ENCODE measurements at regions not wholly inside any gene's neighbourhood (a gene's known extent, or its start where the extent isn't known, plus 50 kb on each side); places are given as distances from the start of the nearest gene placed in this dataset.

DNA sequence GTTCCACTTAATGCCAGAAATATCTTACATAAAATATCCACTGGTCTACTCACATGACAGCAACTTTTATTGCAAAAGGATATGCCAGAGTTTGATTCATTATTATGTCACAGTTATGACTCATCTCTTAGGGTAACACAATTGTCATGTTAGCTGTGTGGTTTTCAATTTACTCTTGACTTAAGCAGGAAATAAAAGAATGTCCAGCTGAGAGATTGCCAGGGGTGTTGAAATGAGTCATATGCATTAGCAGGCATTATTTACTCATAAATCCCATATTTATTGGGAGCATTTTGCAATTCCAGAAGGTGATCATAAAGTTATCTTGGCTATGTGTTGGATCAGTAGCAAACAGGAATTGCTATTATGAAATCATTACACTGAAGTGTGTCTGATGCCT is 1164.6 kb upstream of the CDH18 start:
- dilution Hi-C loops (cut with MboI; ENCODE audit: extremely low pct_ligation_motif_present, low sequenced_read_pairs) (no loop called here), intact Hi-C loops (cut with micrococcal nuclease) (loop anchor here (2.0 kb wide), 1 partner anchor 84 kb away; no protein-coding TSS in a partner anchor)
- BruUV-seq (replicated peaks): no TSS peak
- no peaks in the 10 kb centered on the region for H4K20me1 ChIP-seq (replicated peaks; ENCODE audit: control insufficient read depth, extremely low read depth, insufficient read depth, low read length)
- no peak overlapping the region for H3K9ac ChIP-seq (replicated peaks; ENCODE audit: extremely low read depth, insufficient read depth, low read length)
- peak overlapping the region; percentile 57 for H3K4me2 ChIP-seq (ENCODE audit: insufficient read depth, low read length)
- no peak overlapping the region for H2AFZ ChIP-seq (ENCODE audit: low read depth, low read length)
- CTCF ChIA-PET: no interaction called here
- H3K27me3 ChIP-seq (ENCODE audit: control insufficient read depth in 2 of 2, insufficient read depth in 2 of 2, low read length in 2 of 2): no peaks in the 10 kb centered on the region
- peak overlapping the region; percentile 80 for H3K27ac ChIP-seq (ENCODE audit: insufficient read depth, low read depth, low read length)
- H3K9me1 ChIP-seq (replicated peaks; ENCODE audit: control insufficient read depth, extremely low read depth, insufficient read depth, low read length): no peaks in the 10 kb centered on the region
- H3K4me3 ChIP-seq (replicated peaks in 1 of 3; ENCODE audit: insufficient read depth in 1 of 3, low read depth in 1 of 3, low read length in 3 of 3): no peak overlapping the region
- POLR2A ChIA-PET: no interaction called here
- FAIRE-seq (peak; percentile 92), DNase-seq (ENCODE audit: low read depth, low spot score) (peak; percentile 97)
- H3K9me3 ChIP-seq (replicated peaks; ENCODE audit: control insufficient read depth, insufficient read depth, low read length): no peaks in the 10 kb centered on the region
- no peaks in the 10 kb centered on the region for H3K79me2 ChIP-seq (ENCODE audit: control insufficient read depth, insufficient read depth, low read length)
- TF ChIP-seq JUN (IDR thresholded peaks at IDR 0.05; ENCODE audit: borderline replicate concordance, insufficient read depth, insufficient read length, low read depth) (peak; percentile 100), POLR2A (IDR thresholded peaks at IDR 0.05; ENCODE audit: low read depth, low read length) (no peak), POLR2AphosphoS5 (IDR thresholded peaks at IDR 0.05; ENCODE audit: insufficient read depth, low read depth, low read length) (peak; percentile 43), CTCF (IDR thresholded peaks at IDR 0.05; ENCODE audit: extremely low read depth in 1 of 2, insufficient read depth in 1 of 2, low read depth in 1 of 2, low read length in 2 of 2) (no peak), FOS (IDR thresholded peaks at IDR 0.05; ENCODE audit: borderline replicate concordance, insufficient read depth, low read length) (peak; percentile 100), GATA2 (IDR thresholded peaks at IDR 0.05; ENCODE audit: insufficient read depth, insufficient read length, low read depth, low read length) (peak; percentile 42)
- no peaks in the 10 kb centered on the region for H3K36me3 ChIP-seq (ENCODE audit: control insufficient read depth in 2 of 2, extremely low read depth in 1 of 2, insufficient read depth in 2 of 2, low read length in 2 of 2)
- peaks cover 16% of the 10 kb centered on the region for H3K4me1 ChIP-seq (ENCODE audit: control insufficient read depth, extremely low read depth, insufficient read depth, low read length)

DNA sequence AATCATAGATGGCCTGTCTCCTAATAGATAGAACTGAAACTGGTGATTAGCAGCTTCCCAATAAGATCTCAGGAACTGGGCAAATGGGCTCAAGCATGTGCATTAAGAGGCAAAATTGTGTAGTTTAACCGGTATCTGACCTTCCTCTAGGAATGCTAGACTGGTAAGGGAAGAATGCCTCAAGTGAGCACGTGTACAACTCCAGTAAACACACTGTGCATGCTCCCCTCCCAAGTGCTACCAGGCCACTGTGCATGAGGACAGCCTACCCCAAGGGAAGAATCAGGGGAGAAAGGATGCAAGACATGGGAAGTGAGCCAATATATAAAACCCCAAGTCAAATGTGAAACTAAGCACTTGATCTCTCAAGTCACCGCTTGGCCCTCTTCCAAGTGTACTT is 1157.4 kb upstream of the CDH18 start:
- Histone ChIP-seq H3K9me3 (replicated peaks; ENCODE audit: control insufficient read depth, insufficient read depth, low read length) (no peaks in the 10 kb centered on the region), H2AFZ (ENCODE audit: low read depth, low read length) (no peak overlapping the region), H3K27me3 (ENCODE audit: control insufficient read depth in 2 of 2, insufficient read depth in 2 of 2, low read length in 2 of 2) (no peaks in the 10 kb centered on the region), H4K20me1 (replicated peaks; ENCODE audit: control insufficient read depth, extremely low read depth, insufficient read depth, low read length) (no peaks in the 10 kb centered on the region), H3K4me3 (replicated peaks in 1 of 3; ENCODE audit: insufficient read depth in 1 of 3, low read depth in 1 of 3, low read length in 3 of 3) (no peak overlapping the region), H3K9me1 (replicated peaks; ENCODE audit: control insufficient read depth, extremely low read depth, insufficient read depth, low read length) (no peaks in the 10 kb centered on the region), H3K79me2 (ENCODE audit: control insufficient read depth, insufficient read depth, low read length) (no peaks in the 10 kb centered on the region), H3K9ac (replicated peaks; ENCODE audit: extremely low read depth, insufficient read depth, low read length) (no peak overlapping the region), H3K4me2 (ENCODE audit: insufficient read depth, low read length) (no peak overlapping the region), H3K36me3 (ENCODE audit: control insufficient read depth in 2 of 2, extremely low read depth in 1 of 2, insufficient read depth in 2 of 2, low read length in 2 of 2) (no peaks in the 10 kb centered on the region), H3K4me1 (ENCODE audit: control insufficient read depth, extremely low read depth, insufficient read depth, low read length) (no peaks in the 10 kb centered on the region), H3K27ac (ENCODE audit: insufficient read depth, low read depth, low read length) (no peak overlapping the region)
- DNase-seq (ENCODE audit: low read depth, low spot score) (no peak), FAIRE-seq (no peak)
- POLR2A ChIA-PET: no interaction called here
- intact Hi-C loops (cut with micrococcal nuclease): no loop called here
- dilution Hi-C loops (cut with MboI; ENCODE audit: extremely low pct_ligation_motif_present, low sequenced_read_pairs): no loop called here
- BruUV-seq (replicated peaks): no TSS peak
- TF ChIP-seq POLR2A (IDR thresholded peaks at IDR 0.05; ENCODE audit: low read depth, low read length): no peak
- TF ChIP-seq GATA2 (IDR thresholded peaks at IDR 0.05; ENCODE audit: insufficient read depth, insufficient read length, low read depth, low read length): no peak
- TF ChIP-seq CTCF (IDR thresholded peaks at IDR 0.05; ENCODE audit: extremely low read depth in 1 of 2, insufficient read depth in 1 of 2, low read depth in 1 of 2, low read length in 2 of 2): no peak
- TF ChIP-seq JUN (IDR thresholded peaks at IDR 0.05; ENCODE audit: borderline replicate concordance, insufficient read depth, insufficient read length, low read depth): no peak
- no peak for TF ChIP-seq EZH2 (IDR thresholded peaks at IDR 0.05; ENCODE audit: borderline replicate concordance, low read depth, low read length, severe bottlenecking)
- no peak for TF ChIP-seq MYC (IDR thresholded peaks at IDR 0.05; ENCODE audit: low read depth, low read length)
- no peak for TF ChIP-seq MAX (IDR thresholded peaks at IDR 0.05; ENCODE audit: insufficient read depth, insufficient read length)
- no peak for TF ChIP-seq POLR2AphosphoS5 (IDR thresholded peaks at IDR 0.05; ENCODE audit: insufficient read depth, low read depth, low read length)
- no peak for TF ChIP-seq FOS (IDR thresholded peaks at IDR 0.05; ENCODE audit: borderline replicate concordance, insufficient read depth, low read length)
- CTCF ChIA-PET: no interaction called here

Data from endothelial cell of umbilical vein (primary cell).